Coronary artery (tissue), 2 donors: ENCODE measurements at regions not wholly inside any gene's neighbourhood (a gene's known extent, or its start where the extent isn't known, plus 50 kb on each side); places are given as distances from the start of the nearest gene placed in this dataset.
A peak's percentile ranks its signal among the peaks of the same experiment; 100 is the strongest.

ENCODE experiments used
- DNase-seq: peaks from one replicate; pipeline ENCODE4 v3.0.0-alpha.2; 2017; ENCODE audit warnings: low spot score
- H3K27ac ChIP-seq, 2 donors: fragments of 200-600 bp; sonication (generic); one replicate each; pipeline ENCODE4 v1.5.1; 2016 to 2019
- H3K4me3 ChIP-seq: fragments of 200-600 bp; sonication (generic); 2 replicates; pipeline ENCODE4 v1.5.1; 2016; ENCODE audit warnings: mild to moderate bottlenecking, moderate library complexity
- CTCF ChIP-seq: fragments of 200-600 bp; sonication (generic); IDR thresholded peaks from one replicate; pipeline ENCODE4 v1.5.1; 2019; ENCODE audit warnings: antibody characterized with exemption

DNA sequence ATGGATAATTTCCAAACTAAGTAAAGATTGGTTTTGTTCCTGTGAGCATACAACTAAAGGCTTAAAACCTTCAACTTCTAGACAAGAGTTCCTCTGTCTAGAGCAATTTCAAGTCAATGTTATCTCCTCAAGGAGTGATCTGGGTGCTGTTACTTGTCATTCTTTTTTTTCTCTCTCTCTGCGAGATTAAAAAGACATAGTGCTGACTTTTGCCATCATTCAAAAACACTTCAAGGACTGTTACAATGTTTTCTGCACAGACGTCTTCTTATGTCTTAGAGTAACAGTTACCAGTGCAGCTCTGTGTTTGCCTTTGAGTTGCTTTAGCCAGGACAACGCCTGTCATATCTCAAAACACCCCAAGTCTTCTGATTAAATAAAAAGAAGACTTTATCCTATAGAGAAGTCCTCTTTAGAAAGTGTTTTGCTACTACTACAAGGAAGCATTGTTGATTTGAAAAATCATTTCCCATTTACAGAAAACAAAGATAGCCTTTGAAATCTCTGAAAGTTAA is 263.5 kb upstream of the FERD3L start:
- no peak for DNase-seq
- no peak overlapping the region for H3K27ac ChIP-seq
- TF ChIP-seq CTCF, result no peak
- no peak overlapping the region for H3K4me3 ChIP-seq

DNA sequence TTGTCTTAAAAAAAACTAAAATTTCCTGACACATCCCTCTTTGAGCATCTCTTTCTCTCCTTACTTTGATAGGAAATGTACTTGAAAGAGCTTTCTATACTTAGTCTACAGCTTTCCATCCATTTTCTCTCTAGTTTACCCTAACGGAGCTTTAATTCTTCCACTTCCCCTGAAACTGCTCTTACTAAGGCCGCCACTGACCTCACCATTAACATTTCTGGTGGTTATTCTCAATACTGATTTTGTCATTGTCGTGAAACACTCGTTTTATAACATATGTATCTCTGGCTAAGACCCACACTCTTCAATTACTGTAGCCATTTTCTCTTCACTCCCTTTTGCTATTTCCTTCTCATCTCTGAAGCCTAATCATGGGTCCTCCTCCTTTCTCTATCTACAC is 262.0 kb upstream of the FERD3L start:
- TF ChIP-seq CTCF, result no peak
- H3K27ac ChIP-seq, result no peak overlapping the region
- DNase-seq, result no peak

GRCh38 chr7:19405541-19405940 is 260.3 kb upstream of the FERD3L start:
- TF ChIP-seq CTCF, result no peak
- DNase-seq, result no peak
- Histone ChIP-seq H3K4me3 (no peak overlapping the region), H3K27ac (no peak overlapping the region)

More for the DNA sequence above, 262.0 kb upstream of the FERD3L start:
- no peak overlapping the region for H3K4me3 ChIP-seq

GRCh38 chr7:19404912-19405329 is 259.7 kb upstream of the FERD3L start:
- DNase-seq, result no peak
- no peak for TF ChIP-seq CTCF
- peak overlapping the region; percentile 36 for H3K4me3 ChIP-seq
- peak overlapping the region in 1 of 2 donors; percentile 28 for H3K27ac ChIP-seq

DNA sequence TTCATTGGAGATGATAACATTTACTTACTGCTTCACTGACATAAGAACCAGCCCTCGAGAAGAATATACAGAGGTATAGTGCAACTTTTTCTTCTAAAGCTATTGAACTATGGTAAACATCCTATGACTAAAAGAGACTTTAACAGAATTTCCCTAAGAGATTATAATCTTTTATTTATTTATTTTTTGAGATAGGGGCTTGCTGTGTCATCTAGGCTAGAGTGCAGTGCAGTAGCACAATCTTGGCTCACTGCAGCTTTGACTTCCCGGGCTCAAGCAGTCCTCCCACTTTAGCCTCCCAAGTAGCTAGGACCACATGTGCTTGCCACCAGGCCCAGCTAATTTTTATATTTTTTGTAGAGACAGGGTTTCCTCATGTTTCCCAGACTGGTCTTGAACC is 258.5 kb upstream of the FERD3L start:
- H3K4me3 ChIP-seq, result no peak overlapping the region
- no peak overlapping the region for H3K27ac ChIP-seq
- no peak for DNase-seq
- no peak for TF ChIP-seq CTCF

DNA sequence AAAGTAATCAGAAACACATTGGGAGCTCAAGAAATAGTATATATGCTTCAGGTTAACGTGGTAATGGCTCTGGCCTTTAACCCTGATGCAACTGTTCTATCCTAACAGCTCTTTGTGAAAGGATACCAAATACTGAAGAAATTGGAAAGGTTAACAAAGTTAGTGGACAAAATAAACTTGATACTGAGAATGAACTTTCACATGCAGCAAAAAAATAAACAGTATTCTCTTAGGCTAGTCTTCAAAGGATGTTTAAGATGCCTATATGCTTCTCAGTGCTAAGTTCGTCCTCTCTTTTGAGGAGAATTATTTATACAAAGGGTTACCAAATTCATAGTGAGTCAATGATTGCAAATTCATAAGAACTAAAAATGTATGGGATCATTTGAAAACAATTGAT is 256.2 kb upstream of the FERD3L start:
- TF ChIP-seq CTCF, result no peak
- DNase-seq, result no peak
- Histone ChIP-seq H3K4me3 (no peak overlapping the region), H3K27ac (no peak overlapping the region)

DNA sequence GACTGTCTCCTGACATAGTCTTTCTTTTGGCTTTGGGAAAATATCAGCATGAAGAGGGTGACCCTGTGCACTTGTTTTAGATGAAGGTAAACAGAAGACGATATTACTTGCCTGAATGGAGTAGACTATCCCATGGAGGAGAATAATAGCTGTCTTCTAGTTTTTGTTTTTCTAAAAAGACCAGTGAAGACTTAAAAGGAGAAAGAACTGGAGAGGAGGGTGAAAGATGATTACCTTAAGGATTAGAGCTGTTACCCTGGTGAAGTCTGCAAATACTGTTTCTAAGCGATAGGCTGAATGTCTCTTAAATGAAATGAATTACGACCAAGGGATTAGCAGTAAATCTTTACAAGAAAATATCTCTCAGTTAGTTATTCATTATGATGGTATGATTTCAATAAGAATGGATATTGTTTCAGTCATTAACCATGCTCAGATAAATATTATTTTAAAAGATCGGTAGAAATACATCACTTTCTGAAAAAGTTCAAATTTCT is 255.6 kb upstream of the FERD3L start:
- DNase-seq, result no peak
- TF ChIP-seq CTCF, result no peak
- Histone ChIP-seq H3K27ac (no peak overlapping the region), H3K4me3 (no peak overlapping the region)
